ENCODE measurements at regions not wholly inside any gene's neighbourhood (a gene's known extent, or its start where the extent isn't known, plus 50 kb on each side); places are given as distances from the start of the nearest gene placed in this dataset.

GRCh38 chr6:105991561-105992314, 94.4 kb upstream of the PRDM1 start:
- DNase-seq (ENCODE audit: low read depth) = no peak

- DNase-seq (ENCODE audit: low read depth) = no peak
Measured at GRCh38 chr6:105990151-105990550, 96.0 kb upstream of the PRDM1 start.

- no peak for DNase-seq (ENCODE audit: low read depth)
Measured at GRCh38 chr6:105988812-105989577, 97.1 kb upstream of the PRDM1 start.

- no peak for DNase-seq (ENCODE audit: low read depth)
Measured at GRCh38 chr6:105988321-105988720, 97.8 kb upstream of the PRDM1 start.

- DNase-seq (ENCODE audit: low read depth) = no peak
Measured at GRCh38 chr6:105987516-105987915, 98.6 kb upstream of the PRDM1 start.

- DNase-seq (ENCODE audit: low read depth) = no peak
Measured at GRCh38 chr6:105986998-105987397, 99.1 kb upstream of the PRDM1 start.

- no peak for DNase-seq (ENCODE audit: low read depth)
Measured at GRCh38 chr6:105985816-105986632, 100.1 kb upstream of the PRDM1 start.

GRCh38 chr6:105985098-105985815, 100.9 kb upstream of the PRDM1 start:
- no peak for DNase-seq (ENCODE audit: low read depth)

GRCh38 chr6:105983763-105984162, 102.4 kb upstream of the PRDM1 start:
- DNase-seq (ENCODE audit: low read depth) = no peak

GRCh38 chr6:105982761-105983540, 103.2 kb upstream of the PRDM1 start:
- no peak for DNase-seq (ENCODE audit: low read depth)

- no peak for DNase-seq (ENCODE audit: low read depth)
Measured at GRCh38 chr6:105981888-105982358, 104.2 kb upstream of the PRDM1 start.

GRCh38 chr6:105981002-105981887, 104.9 kb upstream of the PRDM1 start:
- peak; percentile 26 for DNase-seq (ENCODE audit: low read depth)

GRCh38 chr6:105978974-105979373, 107.2 kb upstream of the PRDM1 start:
- no peak for DNase-seq (ENCODE audit: low read depth)

- DNase-seq (ENCODE audit: low read depth) = no peak
Measured at GRCh38 chr6:105977934-105978504, 108.1 kb upstream of the PRDM1 start.

- no peak for DNase-seq (ENCODE audit: low read depth)
Measured at GRCh38 chr6:105974986-105975385, 111.2 kb upstream of the PRDM1 start.

- no peak for DNase-seq (ENCODE audit: low read depth)
Measured at GRCh38 chr6:105972440-105972839, 113.7 kb upstream of the PRDM1 start.

GRCh38 chr6:105968603-105969333, 117.4 kb upstream of the PRDM1 start:
- no peak for DNase-seq (ENCODE audit: low read depth)

- DNase-seq (ENCODE audit: low read depth) = no peak
Measured at GRCh38 chr6:105967917-105968602, 118.1 kb upstream of the PRDM1 start.
